ENCODE measurements at regions not wholly inside any gene's neighbourhood (a gene's known extent, or its start where the extent isn't known, plus 50 kb on each side); places are given as distances from the start of the nearest gene placed in this dataset.

GRCh38 chr5:5066276-5067186 is 73.6 kb upstream of the ADAMTS16 start:
- TF ChIP-seq POLR2A (IDR thresholded peaks at IDR 0.05) (no peak), CTCF (IDR thresholded peaks at IDR 0.05) (no peak)

Data from Peyer's patch (tissue), 4 donors.